MCF 10A (cell line): ENCODE measurements at regions not wholly inside any gene's neighbourhood (a gene's known extent, or its start where the extent isn't known, plus 50 kb on each side); places are given as distances from the start of the nearest gene placed in this dataset.
A peak's percentile ranks its signal among the peaks of the same experiment; 100 is the strongest.

Source experiments
- BruUV-seq: library from RNA; stranded (reverse); fragments of 400-500 nt; replicated peaks from 2 replicates; lab custom pipeline; 2021; lab: Mats Ljungman, UMichigan
- CTCF ChIA-PET: fragments of 300-600 bp; sonication (Branson Sonifier 250); formaldehyde crosslinking; extraction: SDS; loops from one replicate; lab custom pipeline; 2021; ENCODE audit warnings: antibody characterized with exemption, inconsistent platforms; lab: Yijun Ruan, JAX
- POLR2A ChIA-PET: fragments of 300-600, 350-650 bp; sonication (Branson Sonifier 250); formaldehyde crosslinking; extraction: SDS; loops from one replicate; lab custom pipeline; 2020; ENCODE audit warnings: antibody characterized with exemption, inconsistent platforms; lab: Yijun Ruan, JAX
- DNase-seq: peaks from one replicate; pipeline ENCODE4 v3.0.0-alpha.2; 2018; ENCODE audit not compliant: unreplicated experiment
- H3K27ac Mint-ChIP-seq: one replicate; pipeline ENCODE4 v1.8.0; 2022; ENCODE audit warnings: mild to moderate bottlenecking, low read depth, mixed read lengths; ENCODE audit not compliant: unreplicated experiment
- H3K27me3 Mint-ChIP-seq: one replicate; pipeline ENCODE4 v1.8.0; 2022; ENCODE audit warnings: mixed read lengths; ENCODE audit not compliant: insufficient read depth, unreplicated experiment
- H3K36me3 Mint-ChIP-seq: one replicate; pipeline ENCODE4 v1.8.0; 2022; ENCODE audit warnings: mild to moderate bottlenecking, moderate library complexity, mixed read lengths; ENCODE audit not compliant: insufficient read depth, unreplicated experiment
- H3K4me1 Mint-ChIP-seq: one replicate; pipeline ENCODE4 v1.8.0; 2022; ENCODE audit warnings: mixed read lengths; ENCODE audit not compliant: insufficient read depth, unreplicated experiment
- H3K4me3 Mint-ChIP-seq: one replicate; pipeline ENCODE4 v1.8.0; 2022; ENCODE audit warnings: mild to moderate bottlenecking, moderate library complexity, mixed read lengths; ENCODE audit not compliant: unreplicated experiment
- H3K9me3 Mint-ChIP-seq: one replicate; pipeline ENCODE4 v1.8.0; 2022; ENCODE audit warnings: mixed read lengths; ENCODE audit not compliant: unreplicated experiment
- intact Hi-C: fragments of 100-400 bp; cut with micrococcal nuclease; formaldehyde crosslinking; loops from 2 replicates; pipeline ENCODE4 v1.14.1; 2022
- TF ChIP-seq, protein P1 (sequence below): fragments of 200-600 bp; IDR thresholded peaks from one replicate; pipeline ENCODE4 v1.8.0; 2022; ENCODE audit warnings: antibody characterized with exemption, mild to moderate bottlenecking; ENCODE audit not compliant: unreplicated experiment

DNA sequence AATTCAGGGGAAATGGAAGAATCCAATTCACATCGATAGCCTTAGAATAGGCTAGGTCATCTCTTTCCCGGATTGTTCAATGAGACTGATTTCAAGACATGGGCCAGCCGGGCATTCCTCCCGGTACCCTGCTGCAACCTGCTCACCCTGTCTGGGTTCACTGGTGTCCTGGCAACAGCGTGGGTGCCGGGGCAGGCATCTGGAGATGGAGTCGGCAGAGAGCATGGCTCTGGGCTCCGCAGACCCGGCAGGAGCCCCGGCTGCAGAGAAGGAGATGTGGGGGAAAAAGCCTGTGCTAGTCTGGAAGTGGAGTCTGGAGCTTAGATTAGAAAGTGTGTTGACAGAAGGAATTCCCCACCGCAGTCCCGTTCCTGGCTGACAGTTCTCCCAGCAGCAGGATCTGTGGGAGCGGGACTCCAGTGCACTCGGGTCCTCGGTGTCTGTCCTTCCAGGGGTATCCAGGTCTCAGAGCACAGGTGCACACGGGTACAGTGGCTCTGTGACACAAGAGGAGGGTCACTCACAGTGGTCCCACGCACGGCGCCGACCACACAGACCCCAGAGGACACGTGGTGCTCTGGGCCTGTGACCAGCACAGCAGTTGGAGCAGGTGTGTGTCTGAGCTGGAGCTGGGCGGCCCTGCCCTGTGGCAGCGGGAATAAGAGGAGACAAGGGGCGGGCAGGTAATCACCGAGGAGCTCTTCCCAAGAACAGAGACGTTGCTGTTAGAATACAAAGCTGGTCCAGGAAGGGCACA is 65.7 kb upstream of the PITRM1 start:
- BruUV-seq = no TSS peak
- H3K36me3 Mint-ChIP-seq = no peaks in the 10 kb centered on the region
- no peak overlapping the region for H3K4me3 Mint-ChIP-seq
- H3K27me3 Mint-ChIP-seq = no peaks in the 10 kb centered on the region
- peaks cover 5% of the 10 kb centered on the region for H3K4me1 Mint-ChIP-seq
- CTCF ChIA-PET = interaction anchor here (0.6 to 1.9 kb wide), 10 partner anchors 10 to 1534 kb away, joined by 3 to 8 read pairs (median 4); no protein-coding TSS in a partner anchor
- TF ChIP-seq, protein P1, sequence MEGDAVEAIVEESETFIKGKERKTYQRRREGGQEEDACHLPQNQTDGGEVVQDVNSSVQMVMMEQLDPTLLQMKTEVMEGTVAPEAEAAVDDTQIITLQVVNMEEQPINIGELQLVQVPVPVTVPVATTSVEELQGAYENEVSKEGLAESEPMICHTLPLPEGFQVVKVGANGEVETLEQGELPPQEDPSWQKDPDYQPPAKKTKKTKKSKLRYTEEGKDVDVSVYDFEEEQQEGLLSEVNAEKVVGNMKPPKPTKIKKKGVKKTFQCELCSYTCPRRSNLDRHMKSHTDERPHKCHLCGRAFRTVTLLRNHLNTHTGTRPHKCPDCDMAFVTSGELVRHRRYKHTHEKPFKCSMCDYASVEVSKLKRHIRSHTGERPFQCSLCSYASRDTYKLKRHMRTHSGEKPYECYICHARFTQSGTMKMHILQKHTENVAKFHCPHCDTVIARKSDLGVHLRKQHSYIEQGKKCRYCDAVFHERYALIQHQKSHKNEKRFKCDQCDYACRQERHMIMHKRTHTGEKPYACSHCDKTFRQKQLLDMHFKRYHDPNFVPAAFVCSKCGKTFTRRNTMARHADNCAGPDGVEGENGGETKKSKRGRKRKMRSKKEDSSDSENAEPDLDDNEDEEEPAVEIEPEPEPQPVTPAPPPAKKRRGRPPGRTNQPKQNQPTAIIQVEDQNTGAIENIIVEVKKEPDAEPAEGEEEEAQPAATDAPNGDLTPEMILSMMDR = no peak
- intact Hi-C loops = loop anchor here (2.0 to 10.0 kb wide), 3 partner anchors 537 to 1419 kb away; no protein-coding TSS in a partner anchor
- no peaks in the 10 kb centered on the region for H3K9me3 Mint-ChIP-seq
- POLR2A ChIA-PET = no interaction called here
- DNase-seq = no peak
- peak overlapping the region; percentile 37 for H3K27ac Mint-ChIP-seq

DNA sequence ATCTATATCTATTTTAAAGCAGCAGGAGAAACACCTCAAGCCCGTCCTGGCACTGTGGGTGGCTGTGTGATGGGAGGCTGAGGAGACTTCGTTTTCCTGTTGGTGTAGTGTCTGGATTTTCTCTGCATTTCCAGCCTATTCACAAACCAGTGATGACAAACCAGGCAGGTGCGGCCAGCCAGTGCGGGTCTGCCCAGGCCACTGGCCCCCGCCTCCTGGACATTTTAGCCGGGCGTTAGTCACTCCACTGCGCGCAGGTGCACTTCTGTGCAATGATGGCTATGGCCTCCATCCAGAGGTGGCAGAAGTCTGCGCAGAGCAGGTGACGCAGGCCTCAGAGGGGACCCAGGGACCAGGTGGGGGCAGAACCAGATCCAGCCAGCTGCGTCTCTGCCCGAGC is 64.9 kb upstream of the PITRM1 start:
- Mint-ChIP-seq H3K4me3 (no peak overlapping the region), H3K36me3 (no peaks in the 10 kb centered on the region), H3K27me3 (no peaks in the 10 kb centered on the region), H3K9me3 (no peaks in the 10 kb centered on the region), H3K4me1 (peaks cover 5% of the 10 kb centered on the region), H3K27ac (no peak overlapping the region)
- POLR2A ChIA-PET = no interaction called here
- CTCF ChIA-PET = interaction anchor here (1.4 to 1.9 kb wide), 2 partner anchors 40 to 1529 kb away, joined by 4 to 8 read pairs; no protein-coding TSS in a partner anchor
- BruUV-seq = no TSS peak
- DNase-seq = no peak
- TF ChIP-seq, protein P1 = no peak
- intact Hi-C loops = loop anchor here (5.0 to 10.0 kb wide), 2 partner anchors 1107 to 1420 kb away; no protein-coding TSS in a partner anchor

DNA sequence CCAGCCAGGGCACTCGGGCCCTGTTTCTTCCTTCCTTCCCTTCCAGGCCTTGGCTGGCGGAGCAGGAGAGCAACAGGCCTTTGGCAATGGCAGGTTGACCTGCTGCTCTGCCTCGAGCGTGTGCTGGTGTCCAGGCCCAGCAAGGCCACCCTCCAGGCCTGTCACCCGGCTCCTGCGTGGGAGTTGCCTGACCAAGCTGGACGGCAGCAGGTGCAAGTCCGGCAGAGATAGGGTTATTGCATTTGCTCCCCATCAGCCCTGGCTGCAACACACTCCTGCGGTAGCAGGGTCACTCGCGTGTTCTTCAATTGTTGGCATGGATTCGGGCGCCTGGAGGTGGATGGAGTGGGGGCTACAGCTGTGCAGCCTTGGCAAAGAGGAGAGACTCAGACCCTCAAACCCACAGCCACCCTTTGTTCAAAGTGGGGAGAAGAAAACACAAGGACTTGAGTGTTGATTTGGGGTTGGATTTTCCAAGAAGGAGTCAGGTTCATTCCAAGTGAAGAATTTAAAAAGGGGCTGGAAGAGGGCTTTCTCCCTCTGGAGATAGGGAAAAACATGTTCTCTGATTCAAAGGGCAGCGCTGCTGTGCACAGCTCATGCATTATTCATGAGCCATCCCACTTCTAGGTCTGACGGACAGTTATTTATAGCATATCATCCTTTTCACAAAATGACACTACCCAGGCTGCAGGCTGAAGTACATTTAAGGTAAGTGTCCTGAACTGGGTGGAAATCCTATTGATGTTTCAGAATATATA is 64.2 kb upstream of the PITRM1 start:
- Mint-ChIP-seq H3K9me3 (no peaks in the 10 kb centered on the region), H3K4me1 (peaks cover 5% of the 10 kb centered on the region), H3K27me3 (no peaks in the 10 kb centered on the region), H3K4me3 (no peak overlapping the region), H3K27ac (no peak overlapping the region), H3K36me3 (no peaks in the 10 kb centered on the region)
- POLR2A ChIA-PET = no interaction called here
- intact Hi-C loops = loop anchor here (5.0 to 10.0 kb wide), 2 partner anchors 1108 to 1420 kb away; no protein-coding TSS in a partner anchor
- TF ChIP-seq, protein P1 = no peak
- no TSS peak for BruUV-seq
- DNase-seq = no peak
- CTCF ChIA-PET = interaction anchor here (1.4 to 1.9 kb wide), 2 partner anchors 39 to 1529 kb away, joined by 4 to 8 read pairs; no protein-coding TSS in a partner anchor
